Brain microvascular endothelial cell (primary cell): ENCODE measurements at regions not wholly inside any gene's neighbourhood (a gene's known extent, or its start where the extent isn't known, plus 50 kb on each side); places are given as distances from the start of the nearest gene placed in this dataset.

Source experiments
- DNase-seq: peaks from one replicate; pipeline ENCODE4 v3.0.0-alpha.2; 2020
- H3K27ac ChIP-seq: fragments of 250-450 bp; sonication (Bioruptor Pico); 2 replicates; pipeline ENCODE4 v1.5.1; 2020; ENCODE audit warnings: mild to moderate bottlenecking, moderate library complexity
- H3K27me3 ChIP-seq: fragments of 250-450 bp; sonication (Bioruptor Pico); replicated peaks from 2 replicates; pipeline ENCODE4 v1.5.1; 2020; ENCODE audit warnings: mild to moderate bottlenecking
- H3K36me3 ChIP-seq: fragments of 250-450 bp; sonication (Bioruptor Pico); replicated peaks from 2 replicates; pipeline ENCODE4 v1.5.1; 2020; ENCODE audit warnings: mild to moderate bottlenecking
- H3K4me3 ChIP-seq: 2 replicates; pipeline ENCODE4 v1.5.1; 2011; ENCODE audit warnings: low read depth, mild to moderate bottlenecking, control low read depth, low read length, moderate library complexity
- in situ Hi-C: cut with HindIII; loops from 2 replicates; pipeline ENCODE4 v1.10.0; 2017; ENCODE audit warnings: low sequenced_read_pairs, low pct_ligation_motif_present
- TF ChIP-seq, protein P1 (sequence below): IDR thresholded peaks from 2 replicates; pipeline ENCODE4 v1.5.1; 2011; ENCODE audit warnings: low read depth, mild to moderate bottlenecking, moderate library complexity, low read length, control low read depth, inconsistent platforms; ENCODE audit errors: missing control alignments

DNA sequence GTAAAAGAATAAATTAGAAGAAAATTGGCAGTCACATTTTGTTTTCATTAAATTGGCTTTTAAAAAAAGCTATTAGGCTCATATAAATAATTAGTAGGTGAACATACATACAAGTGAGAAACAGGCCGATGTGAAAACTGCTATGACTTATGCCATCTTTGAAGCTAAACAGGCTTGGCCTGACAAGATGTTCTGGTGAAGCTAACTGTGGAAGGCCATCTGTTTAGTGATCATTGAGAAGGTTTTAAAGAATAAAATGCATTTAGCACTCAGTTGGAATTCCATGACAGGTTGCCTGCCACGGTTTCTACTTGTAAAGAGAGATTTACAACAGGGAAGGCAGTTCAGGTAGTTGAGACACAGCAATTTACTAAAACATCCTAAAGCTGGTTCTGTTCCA is 264.0 kb upstream of the AGTR1 start:
- H3K4me3 ChIP-seq: no peak overlapping the region
- TF ChIP-seq, protein P1, sequence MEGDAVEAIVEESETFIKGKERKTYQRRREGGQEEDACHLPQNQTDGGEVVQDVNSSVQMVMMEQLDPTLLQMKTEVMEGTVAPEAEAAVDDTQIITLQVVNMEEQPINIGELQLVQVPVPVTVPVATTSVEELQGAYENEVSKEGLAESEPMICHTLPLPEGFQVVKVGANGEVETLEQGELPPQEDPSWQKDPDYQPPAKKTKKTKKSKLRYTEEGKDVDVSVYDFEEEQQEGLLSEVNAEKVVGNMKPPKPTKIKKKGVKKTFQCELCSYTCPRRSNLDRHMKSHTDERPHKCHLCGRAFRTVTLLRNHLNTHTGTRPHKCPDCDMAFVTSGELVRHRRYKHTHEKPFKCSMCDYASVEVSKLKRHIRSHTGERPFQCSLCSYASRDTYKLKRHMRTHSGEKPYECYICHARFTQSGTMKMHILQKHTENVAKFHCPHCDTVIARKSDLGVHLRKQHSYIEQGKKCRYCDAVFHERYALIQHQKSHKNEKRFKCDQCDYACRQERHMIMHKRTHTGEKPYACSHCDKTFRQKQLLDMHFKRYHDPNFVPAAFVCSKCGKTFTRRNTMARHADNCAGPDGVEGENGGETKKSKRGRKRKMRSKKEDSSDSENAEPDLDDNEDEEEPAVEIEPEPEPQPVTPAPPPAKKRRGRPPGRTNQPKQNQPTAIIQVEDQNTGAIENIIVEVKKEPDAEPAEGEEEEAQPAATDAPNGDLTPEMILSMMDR: no peak
- no peaks in the 10 kb centered on the region for H3K36me3 ChIP-seq
- no peak overlapping the region for H3K27ac ChIP-seq
- in situ Hi-C loops: no loop called here
- no peaks in the 10 kb centered on the region for H3K27me3 ChIP-seq
- no peak for DNase-seq

DNA sequence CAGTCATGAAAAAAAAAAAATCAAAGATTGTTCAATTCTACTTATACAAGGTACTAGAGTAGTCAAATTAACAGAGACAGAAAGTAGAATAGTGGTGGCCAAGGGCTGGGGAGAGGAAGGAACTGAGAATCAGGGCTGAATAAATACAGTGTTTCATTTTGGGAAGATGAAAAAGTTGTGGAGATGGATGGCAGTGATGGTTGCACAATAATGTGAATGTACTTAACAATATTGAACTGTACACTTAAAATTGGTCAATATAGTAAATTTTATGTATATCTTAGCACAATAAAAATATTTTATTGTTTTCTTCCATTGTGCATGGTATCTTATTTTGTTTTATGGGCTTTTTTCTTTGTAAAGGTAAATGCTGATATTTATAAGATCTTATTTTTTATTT is 262.2 kb upstream of the AGTR1 start:
- in situ Hi-C loops: no loop called here
- no peak for DNase-seq
- no peak overlapping the region for H3K27ac ChIP-seq
- H3K27me3 ChIP-seq: no peaks in the 10 kb centered on the region
- no peaks in the 10 kb centered on the region for H3K36me3 ChIP-seq
- TF ChIP-seq, protein P1: no peak
- H3K4me3 ChIP-seq: no peak overlapping the region

DNA sequence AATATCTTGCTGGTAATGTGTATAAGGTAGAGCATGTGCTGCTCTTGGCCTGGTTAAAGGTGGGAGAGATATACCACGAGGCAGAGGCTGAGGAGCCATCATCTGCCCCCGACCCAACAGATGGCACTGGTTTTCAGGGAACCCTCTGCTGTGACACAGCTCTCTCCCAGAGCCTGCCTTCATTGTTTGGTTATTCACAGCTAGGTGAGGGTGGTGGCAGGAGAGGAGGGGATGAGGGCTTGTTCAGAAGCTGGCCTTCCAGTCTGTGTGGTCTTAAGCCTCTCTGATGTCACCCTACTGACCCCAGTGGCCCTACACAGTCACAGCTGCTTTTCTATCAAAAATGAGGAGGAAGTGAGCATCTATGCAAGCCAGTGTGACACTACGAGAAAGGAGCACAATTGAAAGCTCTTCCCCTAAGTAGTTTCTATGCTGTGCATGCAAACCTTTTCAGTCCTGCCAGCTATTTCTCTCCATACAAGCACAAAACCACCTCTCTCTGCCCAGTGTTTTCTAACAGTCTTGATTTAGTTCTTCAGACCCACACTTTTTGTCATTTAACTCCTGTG is 258.4 kb upstream of the AGTR1 start:
- in situ Hi-C loops: no loop called here
- H3K4me3 ChIP-seq: no peak overlapping the region
- H3K27me3 ChIP-seq: no peaks in the 10 kb centered on the region
- TF ChIP-seq, protein P1: no peak
- no peaks in the 10 kb centered on the region for H3K36me3 ChIP-seq
- no peak overlapping the region for H3K27ac ChIP-seq
- DNase-seq: no peak

DNA sequence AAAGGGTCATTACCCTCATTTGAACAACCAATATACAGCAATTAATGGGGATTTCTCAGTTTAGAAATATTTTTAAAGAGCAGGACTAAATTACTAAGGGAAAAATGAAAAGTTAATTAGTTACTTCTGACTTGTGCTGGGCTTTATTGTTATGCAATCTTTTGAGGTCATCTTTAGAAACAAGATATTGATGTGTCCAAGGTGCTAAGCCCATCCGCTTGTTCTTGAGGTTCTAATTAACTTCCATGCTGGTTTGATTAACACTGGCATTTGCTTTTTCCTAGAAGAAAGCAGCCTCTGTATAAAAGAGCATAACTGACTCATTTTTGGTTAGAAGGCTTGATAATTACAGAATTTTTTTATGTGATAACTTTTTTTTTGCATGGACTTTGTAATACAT is 256.5 kb upstream of the AGTR1 start:
- no peaks in the 10 kb centered on the region for H3K36me3 ChIP-seq
- TF ChIP-seq, protein P1: no peak
- no peaks in the 10 kb centered on the region for H3K27me3 ChIP-seq
- no peak overlapping the region for H3K4me3 ChIP-seq
- in situ Hi-C loops: no loop called here
- DNase-seq: no peak
- no peak overlapping the region for H3K27ac ChIP-seq

DNA sequence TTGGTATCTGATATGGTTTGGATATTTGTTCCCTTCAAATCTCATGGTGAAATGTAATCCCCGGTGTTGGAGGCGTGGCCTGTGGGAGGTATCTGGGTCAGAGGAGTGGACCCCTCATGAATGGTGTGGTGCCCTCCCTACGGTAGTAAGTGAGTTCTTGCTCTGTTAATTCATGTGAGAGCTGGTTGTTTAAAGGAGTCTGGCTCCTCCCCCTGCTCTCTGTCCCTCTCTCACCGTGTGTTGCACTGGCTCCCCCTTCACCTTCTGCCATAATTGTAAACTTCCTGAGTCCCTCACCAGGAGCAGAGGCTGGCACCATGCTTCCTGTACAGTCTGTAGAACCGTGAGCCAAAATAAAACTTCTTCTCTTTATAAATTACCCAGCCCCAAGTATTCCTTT is 246.9 kb upstream of the AGTR1 start:
- Histone ChIP-seq H3K4me3 (no peak overlapping the region), H3K27ac (no peak overlapping the region), H3K27me3 (no peaks in the 10 kb centered on the region), H3K36me3 (no peaks in the 10 kb centered on the region)
- TF ChIP-seq, protein P1: no peak
- DNase-seq: no peak
- in situ Hi-C loops: no loop called here

DNA sequence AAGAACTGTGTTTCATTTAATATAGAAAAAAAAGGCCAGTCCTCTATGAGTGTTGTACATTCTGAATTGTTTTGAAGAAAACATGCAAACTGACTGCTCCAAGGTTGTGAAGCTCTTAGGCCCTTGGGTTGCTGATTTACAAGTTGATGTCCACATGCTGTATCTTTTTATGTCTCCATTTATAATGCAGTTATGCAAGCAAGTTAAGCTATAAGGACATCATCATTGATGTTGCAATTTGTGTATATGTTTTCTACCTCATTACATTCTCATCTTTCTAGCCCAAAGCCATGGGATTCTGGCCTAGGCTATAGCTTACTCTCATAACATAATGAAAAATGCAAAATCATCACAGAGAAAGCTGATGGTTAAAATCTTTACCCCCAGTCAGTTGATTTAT is 245.7 kb upstream of the AGTR1 start:
- Histone ChIP-seq H3K27me3 (no peaks in the 10 kb centered on the region), H3K36me3 (no peaks in the 10 kb centered on the region), H3K4me3 (no peak overlapping the region), H3K27ac (no peak overlapping the region)
- in situ Hi-C loops: no loop called here
- TF ChIP-seq, protein P1: no peak
- no peak for DNase-seq
